Cortex of kidney (tissue), 1 donor: ENCODE measurements at regions not wholly inside any gene's neighbourhood (a gene's known extent, or its start where the extent isn't known, plus 50 kb on each side); places are given as distances from the start of the nearest gene placed in this dataset.
"Not testable (repeated sequence)": the region's sequence is repeated elsewhere in the genome, so short reads cannot be mapped to it uniquely, and the experiment has no call there.

ENCODE experiments used
- DNase-seq: peaks from one replicate; lab custom pipeline; 2025; lab: John Stamatoyannopoulos, UW

DNA sequence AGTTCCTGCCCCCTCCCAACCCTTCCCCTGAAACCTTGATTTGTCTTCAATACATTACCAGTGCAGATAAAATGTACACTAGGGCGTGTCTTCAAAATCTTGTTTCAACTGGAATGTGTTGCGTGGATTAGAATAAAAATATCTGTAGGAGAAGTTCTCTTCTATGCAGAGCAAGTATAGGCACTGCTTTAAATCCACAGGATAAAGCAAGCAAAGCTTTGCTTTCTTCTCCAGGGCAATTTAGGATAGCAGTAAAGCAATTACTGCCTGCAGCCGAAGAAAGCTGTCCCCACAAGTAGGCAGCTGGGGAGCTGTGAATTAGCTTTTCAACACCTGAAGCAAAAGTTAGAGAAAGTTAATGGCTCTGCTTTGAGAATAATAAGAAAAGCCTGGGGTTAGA lies 329.7 kb upstream of the KCNMB2 start:
- DNase-seq, result no peak

DNA sequence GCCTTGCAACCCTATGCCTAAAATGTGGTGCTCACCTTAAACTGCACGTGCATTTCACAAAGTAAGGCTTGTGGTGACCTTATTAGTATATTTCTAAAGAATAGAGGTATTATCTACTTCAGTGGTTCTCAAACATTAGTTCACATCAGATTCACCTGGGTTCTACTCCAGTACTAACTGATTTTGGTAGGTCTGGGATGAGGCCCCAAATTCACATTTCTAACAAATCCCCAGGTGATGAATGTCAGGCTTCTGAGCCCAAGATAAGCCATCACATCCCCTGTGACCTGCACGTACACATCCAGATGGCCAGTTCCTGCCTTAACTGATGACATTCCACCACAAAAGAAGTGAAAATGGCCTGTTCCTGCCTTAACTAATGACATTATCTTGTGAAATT lies 329.1 kb upstream of the KCNMB2 start:
- DNase-seq, result not testable (repeated sequence)

- DNase-seq, result not testable (repeated sequence)
Measured at GRCh38 chr3:178207627-178208026, 328.6 kb upstream of the KCNMB2 start.

GRCh38 chr3:178209116-178209515 lies 327.1 kb upstream of the KCNMB2 start:
- DNase-seq, result not testable (repeated sequence)

DNA sequence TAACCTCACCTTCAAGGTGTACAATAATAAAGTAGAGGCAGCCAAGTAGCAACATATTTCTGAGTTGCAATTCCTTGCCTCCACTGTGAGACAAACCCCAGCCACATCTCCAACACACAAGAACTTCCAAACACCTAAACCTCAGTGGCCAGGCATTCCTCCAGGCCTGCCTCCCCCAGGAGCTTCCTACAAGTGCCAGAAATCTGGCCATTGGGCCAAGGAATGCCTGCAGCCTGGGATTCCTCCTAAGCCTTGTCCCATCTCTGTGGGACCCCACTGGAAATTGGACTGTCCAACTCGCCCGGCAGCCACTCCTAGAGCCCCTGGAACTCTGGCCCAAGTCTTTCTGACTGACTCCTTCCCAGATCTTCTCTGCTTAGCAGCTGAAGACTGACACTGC lies 326.6 kb upstream of the KCNMB2 start:
- DNase-seq, result not testable (repeated sequence)

DNA sequence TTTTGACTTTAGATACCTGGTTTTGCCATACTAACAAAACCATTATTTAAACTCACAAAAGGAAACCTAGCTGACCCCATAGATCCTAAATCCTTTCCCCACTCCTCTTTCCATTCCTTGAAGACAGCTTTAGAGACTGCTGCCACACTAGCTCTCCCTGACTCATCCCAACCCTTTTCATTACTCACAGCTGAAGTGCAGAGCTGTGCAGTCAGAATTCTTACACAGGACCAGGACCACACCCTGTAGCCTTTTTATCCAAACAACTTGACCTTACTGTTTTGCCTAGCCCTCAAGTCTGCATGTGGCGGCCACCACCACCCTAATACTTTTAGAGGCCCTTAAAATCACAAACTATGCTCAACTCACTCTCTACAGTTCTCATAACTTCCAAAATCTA lies 325.1 kb upstream of the KCNMB2 start:
- DNase-seq, result not testable (repeated sequence)

GRCh38 chr3:178217479-178217878 lies 318.8 kb upstream of the KCNMB2 start:
- no peak for DNase-seq

DNA sequence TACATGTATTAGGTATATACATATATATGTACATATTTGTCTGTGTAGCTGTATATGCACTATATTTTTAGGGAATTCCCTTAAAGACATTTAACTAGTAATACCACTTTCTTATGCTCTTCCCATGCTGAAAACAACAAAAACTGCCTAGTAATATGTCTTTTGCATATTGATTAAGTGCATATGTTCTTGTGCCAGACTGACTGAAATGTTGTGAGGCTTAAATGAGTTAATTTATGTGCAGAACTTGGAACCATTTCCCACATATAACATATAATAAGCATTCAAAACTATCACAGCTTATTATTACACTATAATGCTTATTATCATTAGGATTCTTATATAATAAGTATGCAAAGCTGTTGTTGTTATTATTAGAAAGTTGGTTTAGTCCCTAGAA lies 318.0 kb upstream of the KCNMB2 start:
- DNase-seq, result no peak

DNA sequence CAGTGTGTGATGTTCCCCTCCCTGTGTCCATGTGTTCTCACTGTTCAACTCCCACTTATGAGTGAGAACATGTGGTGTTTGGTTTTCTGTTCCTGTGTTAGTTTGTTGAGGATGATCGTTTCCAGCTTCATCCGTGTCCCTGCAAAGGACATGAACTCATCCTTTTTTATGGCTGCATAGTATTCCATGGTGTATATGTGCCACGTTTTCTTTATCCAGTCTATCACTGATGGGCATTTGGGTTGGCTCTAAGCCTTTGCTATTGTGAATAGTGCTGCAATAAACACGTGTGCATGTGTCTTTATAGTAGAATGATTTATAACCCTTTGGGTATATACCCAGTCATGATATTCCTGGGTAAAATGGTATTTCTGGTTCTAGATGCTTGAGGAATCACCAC lies 316.6 kb upstream of the KCNMB2 start:
- not testable (repeated sequence) for DNase-seq

DNA sequence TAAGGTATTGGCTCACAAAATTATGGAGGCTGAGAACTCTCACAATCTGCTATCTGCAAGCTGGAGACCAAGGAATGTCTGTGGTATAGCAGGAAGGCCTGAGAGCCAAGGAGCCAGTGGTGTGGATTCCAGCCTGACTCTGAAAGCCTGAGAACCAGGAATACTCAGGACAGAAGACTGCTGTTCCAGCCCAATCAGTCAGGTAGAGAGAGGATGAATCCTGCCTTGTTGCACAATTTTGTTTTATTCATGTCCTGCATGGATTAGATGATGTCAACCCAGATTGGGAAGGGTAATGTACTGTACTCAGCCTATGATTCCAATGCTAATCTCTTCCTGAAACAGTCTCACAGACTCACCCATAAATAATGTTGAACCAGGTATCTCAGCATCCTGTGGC lies 312.4 kb upstream of the KCNMB2 start:
- no peak for DNase-seq

DNA sequence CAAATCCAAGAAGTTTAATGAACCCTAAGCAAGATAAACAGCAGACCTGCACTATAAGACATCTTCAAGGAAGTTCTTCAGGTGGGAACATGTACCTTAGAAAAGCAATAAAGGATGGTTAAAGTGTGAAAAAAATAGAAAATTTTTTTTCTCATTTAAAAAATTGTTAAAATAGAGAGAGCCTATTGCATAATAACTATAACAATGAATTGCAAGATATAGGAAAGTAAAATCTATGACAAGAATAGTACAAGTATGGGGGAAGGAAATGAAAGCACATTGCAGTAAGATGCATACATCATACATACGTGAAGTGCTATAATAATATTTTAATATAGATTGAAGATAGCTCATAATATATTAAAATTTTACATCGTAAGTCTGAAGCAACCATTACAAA lies 310.1 kb upstream of the KCNMB2 start:
- DNase-seq, result no peak

DNA sequence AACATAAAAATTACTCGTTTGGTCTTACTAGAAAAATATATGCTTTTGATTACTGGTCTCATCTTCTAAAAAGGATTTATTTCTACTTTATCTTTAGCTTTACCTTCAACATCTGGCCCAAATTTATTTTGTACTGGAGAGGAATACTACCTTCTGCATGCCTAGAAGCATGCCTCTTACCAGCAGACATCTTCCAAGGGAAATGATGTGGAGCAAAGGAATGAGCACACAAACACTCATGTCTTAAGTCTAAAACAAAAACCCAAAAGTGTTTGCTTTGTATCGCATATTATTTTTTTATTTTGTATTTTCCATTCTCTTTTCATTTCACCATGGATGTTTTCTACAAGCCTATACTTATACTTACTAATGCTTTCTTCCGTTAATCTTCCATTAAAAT lies 304.6 kb upstream of the KCNMB2 start:
- no peak for DNase-seq

DNA sequence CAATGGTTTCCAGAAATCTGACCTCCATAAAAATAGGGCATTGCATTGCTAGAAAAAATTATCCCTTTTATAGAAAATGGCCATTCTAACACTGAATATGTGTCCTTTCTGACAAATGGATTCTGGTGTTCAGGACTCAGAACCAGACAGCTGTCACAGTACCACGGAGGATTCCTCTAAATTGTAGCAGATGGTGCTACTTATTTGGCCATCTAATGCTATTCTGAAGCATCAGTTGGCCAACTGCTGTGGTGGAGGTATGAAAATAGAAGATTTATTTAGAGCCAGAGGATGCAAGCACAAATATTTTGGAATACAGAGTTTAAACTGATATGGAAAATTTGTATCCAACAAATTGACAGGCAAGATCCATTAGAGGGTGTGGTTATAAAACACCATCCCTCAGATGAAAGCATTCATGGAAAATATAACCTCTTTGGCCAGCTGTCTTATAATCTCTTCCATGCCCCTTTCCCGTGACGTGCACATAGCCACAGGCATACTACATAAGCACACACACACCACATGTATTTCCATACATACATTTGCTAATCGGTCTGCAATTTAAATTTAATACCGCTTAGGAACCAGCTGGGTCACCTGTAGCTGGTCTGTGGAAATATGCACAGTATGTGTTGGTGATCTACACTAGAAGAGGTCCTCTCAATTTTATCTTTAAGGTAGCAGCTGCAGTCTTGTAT lies 302.7 kb upstream of the KCNMB2 start:
- no peak for DNase-seq

- DNase-seq, result no peak
Measured at GRCh38 chr3:178236555-178237277, 299.5 kb upstream of the KCNMB2 start.

GRCh38 chr3:178238179-178238578 lies 298.1 kb upstream of the KCNMB2 start:
- no peak for DNase-seq

DNA sequence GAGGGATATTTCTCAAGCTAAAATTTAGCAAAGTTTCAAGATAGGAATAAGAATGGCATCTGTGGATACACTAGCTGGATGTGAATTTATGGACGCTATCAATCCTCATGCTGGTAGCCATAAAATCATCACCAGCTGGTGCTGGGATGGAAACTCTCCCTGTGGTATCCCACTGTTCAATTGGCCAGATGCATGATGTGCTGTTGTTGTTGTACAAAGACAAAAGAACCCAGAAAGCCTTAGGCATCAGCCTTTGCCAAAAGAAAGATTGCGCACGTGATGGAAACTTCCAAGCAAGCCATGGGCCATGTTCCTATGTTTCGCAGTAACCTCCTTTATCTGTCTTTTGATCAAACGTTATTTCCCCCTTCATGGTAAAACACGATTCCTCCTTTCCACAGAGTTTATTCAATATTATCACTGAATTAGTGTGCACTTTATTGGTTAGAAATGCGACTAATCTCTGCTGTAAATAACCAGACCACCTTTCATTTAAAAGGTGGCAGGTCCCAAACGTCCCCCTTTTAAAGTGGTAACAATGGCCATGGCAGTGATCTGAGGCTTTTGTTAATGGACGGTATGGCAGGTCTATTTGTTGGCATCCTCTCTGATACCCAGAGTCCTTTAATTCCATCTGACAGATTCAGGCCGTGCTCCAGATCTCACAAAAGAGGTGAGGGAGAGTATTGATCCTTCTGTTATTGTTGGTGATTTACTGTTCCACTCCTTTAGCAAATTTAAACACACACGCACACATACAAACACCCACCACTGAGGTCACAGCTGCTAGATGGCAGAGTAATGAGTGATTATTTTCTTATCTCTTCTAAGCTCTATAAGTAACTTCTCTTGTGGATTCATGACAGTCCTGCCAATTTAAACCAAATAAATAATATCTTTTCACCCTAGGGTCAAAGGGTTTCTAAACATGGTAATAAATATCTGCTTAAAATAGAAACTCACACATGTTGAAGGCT lies 291.2 kb upstream of the KCNMB2 start:
- DNase-seq, result no peak

- no peak for DNase-seq
Measured at GRCh38 chr3:178246004-178246403, 290.2 kb upstream of the KCNMB2 start.

GRCh38 chr3:178255315-178255714 lies 280.9 kb upstream of the KCNMB2 start:
- no peak for DNase-seq

DNA sequence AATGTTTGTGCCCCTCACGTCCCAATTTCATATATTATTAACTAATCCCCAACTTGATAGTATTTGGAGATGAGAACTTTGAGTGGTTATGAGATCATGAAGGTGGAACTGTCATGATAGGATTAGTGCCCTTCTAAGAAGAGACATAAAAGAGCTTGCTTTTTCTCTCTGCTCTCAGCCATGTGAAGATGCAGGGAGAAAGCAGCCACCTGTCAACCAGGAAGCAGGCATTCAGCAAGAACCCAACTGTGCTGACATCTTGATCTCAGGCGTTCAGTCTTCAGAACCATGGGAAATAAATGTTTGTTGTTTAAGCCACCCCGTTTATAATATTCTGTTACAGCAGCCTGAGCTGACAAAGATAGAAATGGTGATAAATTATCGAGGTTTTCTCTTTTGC lies 278.7 kb upstream of the KCNMB2 start:
- no peak for DNase-seq

- DNase-seq, result no peak
Measured at GRCh38 chr3:178258121-178258520, 278.1 kb upstream of the KCNMB2 start.

DNA sequence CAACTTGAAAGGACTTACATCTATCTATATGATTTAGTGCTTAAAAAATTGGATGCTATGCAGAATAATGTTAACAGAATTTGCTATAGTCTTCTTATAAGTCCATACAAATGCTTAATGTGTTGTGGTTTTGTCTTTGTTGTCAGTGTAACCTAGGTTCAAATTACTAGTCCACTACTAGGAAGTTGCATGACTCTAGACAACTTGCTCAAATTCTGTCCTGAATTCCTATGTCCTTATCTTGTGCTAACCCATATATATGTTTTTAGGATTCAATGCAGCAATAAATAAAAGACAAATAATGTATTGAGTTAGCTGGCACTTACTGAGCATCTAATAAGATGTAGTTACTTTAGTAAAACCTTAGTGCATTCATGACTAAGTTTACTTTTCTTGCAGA lies 276.5 kb upstream of the KCNMB2 start:
- DNase-seq, result no peak

GRCh38 chr3:178260887-178261565 lies 275.2 kb upstream of the KCNMB2 start:
- DNase-seq, result no peak
